H1 (cell line): ENCODE measurements at regions not wholly inside any gene's neighbourhood (a gene's known extent, or its start where the extent isn't known, plus 50 kb on each side); places are given as distances from the start of the nearest gene placed in this dataset.

Experiments used
- ATF3 ChIP-seq: IDR thresholded peaks from 2 replicates; pipeline ENCODE4 v1.6.1; 2011; ENCODE audit warnings: low read depth, mild to moderate bottlenecking, low read length; ENCODE audit not compliant: insufficient read depth
- SP4 ChIP-seq: IDR thresholded peaks from 2 replicates; pipeline ENCODE4 v1.6.1; 2012; ENCODE audit warnings: low read length, inconsistent platforms
- TAF7 ChIP-seq: optimal IDR thresholded peaks from 2 replicates; pipeline ENCODE3; 2011; ENCODE audit warnings: low read depth, mild to moderate bottlenecking, inconsistent platforms, low read length, moderate library complexity, borderline replicate concordance

GRCh38 chr16:85513649-85514048 lies 99.5 kb upstream of the GSE1 start (continued):
- TF ChIP-seq ATF3 (no peak), SP4 (no peak), TAF7 (no peak)
